Pancreas (tissue), 10 donors: ENCODE measurements at regions not wholly inside any gene's neighbourhood (a gene's known extent, or its start where the extent isn't known, plus 50 kb on each side); places are given as distances from the start of the nearest gene placed in this dataset.

Experiments
- ATAC-seq, 4 donors: fragments of 200-7000 bp; cut with Tn5 transposase; one replicate each; pipeline versions ENCODE4 v1.8.0 to v1.9.1; 2020; ENCODE audit warnings: mild to moderate bottlenecking in 4 of 4, moderate library complexity in 4 of 4
- DNase-seq, 6 donors: peaks; one replicate each; pipeline ENCODE4 v3.0.0-alpha.2; 2020
- FAIRE-seq: peaks from 2 replicates; lab custom pipeline; 2012; peaks lifted over from hg19 to GRCh38; lab: Jason Lieb, UNC
- H3K27ac ChIP-seq, 4 donors: fragments of 200-600 bp; sonication (generic); 1 replicate in 3 of 4; 2 replicates in 1 of 4; pipeline versions ENCODE4 v1.5.0 to v1.8.0; 2020
- H3K27me3 ChIP-seq, 4 donors: fragments of 200-600 bp; one replicate each; pipeline ENCODE4 v1.8.0; 2021
- H3K36me3 ChIP-seq, 3 donors: fragments of 200-600 bp; sonication (generic) in 1 of 3; one replicate each; pipeline versions ENCODE4 v1.5.0 to v1.8.0; 2020 to 2021
- H3K4me1 ChIP-seq, 3 donors: fragments of 200-600 bp; one replicate each; pipeline ENCODE4 v1.8.0; 2021
- H3K4me3 ChIP-seq, 4 donors: fragments of 200-600 bp; sonication (generic) in 2 of 4; one replicate each; pipeline versions ENCODE4 v1.5.0 to v1.8.0; 2020 to 2021
- H3K9me3 ChIP-seq, 4 donors: fragments of 200-600 bp; one replicate each; pipeline ENCODE4 v1.8.0; 2021
- WGBS, 2 donors: extraction: QIAGEN DNeasy Blood & Tissue Kit; methylation state at CpG; one replicate each; pipeline ENCODE4 v1.1.7; 2013; 5-methylcytosine and 5-hydroxymethylcytosine counted together
- intact Hi-C, 3 donors: fragments of 100-400 bp; cut with DNase I; formaldehyde crosslinking; loops; one replicate each; pipeline versions ENCODE4 v1.11.1 to v1.14.2; 2022
- TF ChIP-seq, protein P1 (sequence below), 4 donors: fragments of 200-600 bp; sonication (generic) in 3 of 4; IDR thresholded peaks; one replicate each; pipeline versions ENCODE4 v1.5.0 to v1.8.0; 2021; ENCODE audit warnings: antibody characterized with exemption in 4 of 4
- donor health status: healthy with polysubstance abuse.
- donor health status: DM: no; HTN: no; CAD: no; lungs with moderate emphysema.
- donor health status: DM: no; HTN: no; CAD: no.
- donor health status: control.
- donor health status: control.
- donor health status: Bipolar disorder and iron deficiency.
- donor health status: DM: yes; HTN: yes; CAD: no.
- donor health status: DM: no; HTN: no; CAD: no.
- donor health status: DM: no; HTN: no; CAD: no.
- donor health status: DM: yes; HTN: yes; CAD: no.

DNA sequence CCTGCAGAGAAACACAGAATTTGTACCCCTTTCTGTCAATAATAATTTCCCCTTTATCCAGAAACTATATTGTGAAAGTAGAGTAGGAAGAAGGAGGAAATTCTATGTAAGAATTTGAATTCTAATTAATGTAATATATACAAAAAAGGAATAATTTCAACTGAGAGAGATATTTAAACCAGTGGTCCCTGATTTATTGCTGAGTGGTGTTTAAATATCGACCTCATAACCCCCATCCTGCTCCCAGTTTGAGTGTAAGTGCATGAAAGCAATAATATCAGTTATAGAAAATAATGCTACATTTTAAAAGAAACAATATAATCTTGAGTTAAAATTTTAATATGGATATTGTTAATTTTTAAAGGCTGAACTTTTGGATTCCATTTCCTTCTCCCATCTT, 286.2 kb upstream of the REG3G start:
- Histone ChIP-seq H3K27me3 (no peaks in the 10 kb centered on the region), H3K27ac (no peak overlapping the region), H3K4me3 (no peak overlapping the region), H3K9me3 (no peaks in the 10 kb centered on the region), H3K36me3 (no peaks in the 10 kb centered on the region), H3K4me1 (no peaks in the 10 kb centered on the region)
- intact Hi-C loops: no loop called here
- TF ChIP-seq, protein P1, sequence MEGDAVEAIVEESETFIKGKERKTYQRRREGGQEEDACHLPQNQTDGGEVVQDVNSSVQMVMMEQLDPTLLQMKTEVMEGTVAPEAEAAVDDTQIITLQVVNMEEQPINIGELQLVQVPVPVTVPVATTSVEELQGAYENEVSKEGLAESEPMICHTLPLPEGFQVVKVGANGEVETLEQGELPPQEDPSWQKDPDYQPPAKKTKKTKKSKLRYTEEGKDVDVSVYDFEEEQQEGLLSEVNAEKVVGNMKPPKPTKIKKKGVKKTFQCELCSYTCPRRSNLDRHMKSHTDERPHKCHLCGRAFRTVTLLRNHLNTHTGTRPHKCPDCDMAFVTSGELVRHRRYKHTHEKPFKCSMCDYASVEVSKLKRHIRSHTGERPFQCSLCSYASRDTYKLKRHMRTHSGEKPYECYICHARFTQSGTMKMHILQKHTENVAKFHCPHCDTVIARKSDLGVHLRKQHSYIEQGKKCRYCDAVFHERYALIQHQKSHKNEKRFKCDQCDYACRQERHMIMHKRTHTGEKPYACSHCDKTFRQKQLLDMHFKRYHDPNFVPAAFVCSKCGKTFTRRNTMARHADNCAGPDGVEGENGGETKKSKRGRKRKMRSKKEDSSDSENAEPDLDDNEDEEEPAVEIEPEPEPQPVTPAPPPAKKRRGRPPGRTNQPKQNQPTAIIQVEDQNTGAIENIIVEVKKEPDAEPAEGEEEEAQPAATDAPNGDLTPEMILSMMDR (IDR thresholded peaks at IDR 0.05): no peak
- WGBS, 2 donors: 64 to 77% methylated on average over 1 of the region's 1 CpG
- no peak for FAIRE-seq
- ATAC-seq: no peak
- DNase-seq: no peak

DNA sequence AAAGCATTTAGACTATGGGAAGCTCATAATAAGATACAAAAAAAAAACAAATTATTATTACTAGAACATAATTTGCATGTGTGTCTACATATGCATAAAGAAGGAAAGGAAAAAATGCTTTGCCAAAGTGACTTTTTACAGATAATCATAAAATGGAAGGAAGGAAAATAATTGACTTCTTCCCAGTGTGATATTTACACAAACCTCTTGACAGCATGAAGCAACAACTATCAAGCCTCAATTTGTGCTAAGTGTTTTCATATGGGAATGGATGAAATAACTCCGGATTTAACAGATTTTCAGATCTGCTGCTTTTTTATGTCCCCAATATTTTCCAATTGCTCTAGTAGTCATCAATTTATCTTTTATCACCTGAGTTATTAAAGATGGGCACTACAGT, 275.9 kb upstream of the REG3G start:
- DNase-seq: no peak
- 0 to 51% methylated on average over 1 of the region's 1 CpG for WGBS, 2 donors
- no peaks in the 10 kb centered on the region for H3K9me3 ChIP-seq
- no peak for FAIRE-seq
- no peak for ATAC-seq
- H3K4me3 ChIP-seq: no peak overlapping the region
- TF ChIP-seq, protein P1 (IDR thresholded peaks at IDR 0.05): no peak
- H3K36me3 ChIP-seq: no peaks in the 10 kb centered on the region
- intact Hi-C loops: no loop called here
- peaks cover 0 to 4% (median 4%) of the 10 kb centered on the region in 3 donors for H3K4me1 ChIP-seq
- H3K27ac ChIP-seq: no peak overlapping the region
- H3K27me3 ChIP-seq: no peaks in the 10 kb centered on the region

DNA sequence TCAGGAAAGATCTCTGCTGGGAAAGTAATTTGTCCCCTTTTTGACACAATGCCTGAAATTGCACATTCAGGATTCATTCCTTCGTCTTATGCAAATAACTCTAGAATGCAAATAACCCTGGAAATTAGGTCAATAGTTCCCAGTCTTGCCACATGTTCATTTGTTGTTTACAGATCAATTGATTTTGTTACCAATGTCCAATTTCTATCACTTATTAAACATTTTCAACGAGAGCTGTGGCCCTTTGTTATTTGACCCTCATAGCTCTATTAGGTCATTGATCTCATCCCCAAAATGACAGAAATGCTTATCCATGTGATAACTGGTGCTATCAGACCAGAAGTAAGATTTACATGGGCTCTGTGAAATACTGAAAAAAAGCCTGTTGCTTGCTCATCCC, 275.3 kb upstream of the REG3G start:
- no peak for ATAC-seq
- H3K4me3 ChIP-seq: no peak overlapping the region
- no peaks in the 10 kb centered on the region for H3K27me3 ChIP-seq
- 9 to 12% methylated on average over 2 of the region's 2 CpGs for WGBS, 2 donors
- peaks cover 0 to 4% (median 4%) of the 10 kb centered on the region in 3 donors for H3K4me1 ChIP-seq
- H3K27ac ChIP-seq: no peak overlapping the region
- no peaks in the 10 kb centered on the region for H3K36me3 ChIP-seq
- no peak for FAIRE-seq
- H3K9me3 ChIP-seq: no peaks in the 10 kb centered on the region
- intact Hi-C loops: no loop called here
- no peak for DNase-seq
- TF ChIP-seq, protein P1 (IDR thresholded peaks at IDR 0.05): no peak

DNA sequence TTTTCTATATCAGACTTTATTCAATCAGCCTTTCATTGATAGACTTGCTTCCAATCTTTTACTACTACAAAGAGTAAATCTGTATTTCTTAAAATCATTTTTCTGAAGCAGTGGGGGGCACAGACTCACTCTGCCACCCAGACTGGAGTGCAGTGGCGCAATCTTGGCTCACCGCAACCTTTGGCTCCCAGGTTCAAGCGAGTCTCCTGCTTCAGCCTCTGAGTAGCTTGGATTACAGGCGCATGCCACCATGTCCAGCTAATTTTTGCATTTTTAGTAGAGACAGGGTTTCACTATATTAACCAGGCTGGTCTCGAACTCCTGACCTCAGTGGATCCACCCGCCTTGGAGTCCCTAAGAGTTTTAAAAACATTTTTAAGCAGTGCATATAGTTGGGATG, 270.6 kb upstream of the REG3G start:
- TF ChIP-seq, protein P1 (IDR thresholded peaks at IDR 0.05): no peak
- WGBS, 2 donors: 94 to 96% methylated on average over 6 of the region's 6 CpGs
- no peak for FAIRE-seq

DNA sequence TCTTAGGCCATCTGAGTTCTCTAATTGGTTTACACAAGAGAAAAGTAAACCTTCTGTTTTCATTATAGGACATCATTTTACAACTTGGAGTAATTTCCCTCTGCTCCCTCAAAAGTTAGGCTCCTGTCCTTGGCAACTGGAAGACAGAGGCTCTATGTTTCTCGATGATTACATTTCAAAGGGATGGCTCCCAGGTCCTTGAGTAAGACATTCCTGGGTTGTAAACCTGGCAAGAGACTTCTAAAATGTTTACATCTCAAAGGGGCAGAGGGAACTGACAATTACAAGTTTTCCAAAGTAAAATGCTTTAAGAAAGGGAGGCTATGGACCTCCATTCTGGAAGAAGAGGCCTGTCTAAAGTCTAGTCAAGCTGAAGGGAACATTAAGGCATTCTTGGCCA, 268.3 kb upstream of the REG3G start:
- DNase-seq (no peak), FAIRE-seq (no peak), ATAC-seq (no peak)
- no peaks in the 10 kb centered on the region for H3K27me3 ChIP-seq
- TF ChIP-seq, protein P1 (IDR thresholded peaks at IDR 0.05): no peak
- intact Hi-C loops: no loop called here
- 35 to 49% methylated on average over 1 of the region's 1 CpG for WGBS, 2 donors
- H3K4me3 ChIP-seq: no peak overlapping the region
- no peaks in the 10 kb centered on the region for H3K36me3 ChIP-seq
- H3K27ac ChIP-seq: no peak overlapping the region
- H3K9me3 ChIP-seq: no peaks in the 10 kb centered on the region
- H3K4me1 ChIP-seq: no peaks in the 10 kb centered on the region

More for the DNA sequence above, 270.6 kb upstream of the REG3G start:
- intact Hi-C loops: no loop called here
- Histone ChIP-seq H3K4me1 (peaks cover 0 to 4% (median 2%) of the 10 kb centered on the region in 3 donors), H3K36me3 (no peaks in the 10 kb centered on the region), H3K27ac (no peak overlapping the region), H3K4me3 (no peak overlapping the region), H3K9me3 (no peaks in the 10 kb centered on the region), H3K27me3 (no peaks in the 10 kb centered on the region)
- no peak for ATAC-seq
- DNase-seq: no peak
